SK-N-SH treated with all-trans-retinoic acid at 6 μM for 48 hours (cell line): ENCODE measurements at regions not wholly inside any gene's neighbourhood (a gene's known extent, or its start where the extent isn't known, plus 50 kb on each side); places are given as distances from the start of the nearest gene placed in this dataset.

ENCODE experiments used
- ATAC-seq: fragments of 200-7000 bp; cut with Tn5 transposase; 3 replicates; pipeline ENCODE4 v1.9.1; 2020; ENCODE audit warnings: mild to moderate bottlenecking, moderate library complexity
- ARNTL ChIP-seq: fragments of 450-650 bp; formaldehyde crosslinking; IDR thresholded peaks from 2 replicates; pipeline ENCODE4 v1.5.0; 2020; ENCODE audit warnings: low read depth, mild to moderate bottlenecking, moderate library complexity, borderline replicate concordance
- BACH2 ChIP-seq: fragments of 250-450 bp; sonication (Bioruptor Pico); IDR thresholded peaks from 2 replicates; pipeline ENCODE4 v1.9.0; 2021; ENCODE audit warnings: mild to moderate bottlenecking, borderline replicate concordance
- CREB5 ChIP-seq: fragments of 250-450 bp; sonication (Bioruptor Pico); IDR thresholded peaks from 2 replicates; pipeline ENCODE4 v1.5.1; 2020; ENCODE audit warnings: low read depth, mild to moderate bottlenecking, moderate library complexity
- CSDC2 ChIP-seq: fragments of 250-450 bp; sonication (Bioruptor Pico); IDR thresholded peaks from 2 replicates; pipeline ENCODE4 v1.5.0; 2020; ENCODE audit warnings: mild to moderate bottlenecking, moderate library complexity
- CSRNP3 ChIP-seq: fragments of 250-450 bp; sonication (Bioruptor Pico); IDR thresholded peaks from 2 replicates; pipeline ENCODE4 v1.5.1; 2021; ENCODE audit warnings: mild to moderate bottlenecking, moderate library complexity
- GLIS3 ChIP-seq: fragments of 250-450 bp; sonication (Bioruptor Pico); IDR thresholded peaks from 2 replicates; pipeline ENCODE4 v1.5.0; 2020; ENCODE audit warnings: mild to moderate bottlenecking, moderate library complexity
- ISL1 ChIP-seq: fragments of 250-450 bp; sonication (Bioruptor Pico); IDR thresholded peaks from 2 replicates; pipeline ENCODE4 v2.1.2; 2022; ENCODE audit warnings: mild to moderate bottlenecking, moderate library complexity
- OSR1 ChIP-seq: fragments of 250-450 bp; sonication (Bioruptor Pico); IDR thresholded peaks from 2 replicates; pipeline ENCODE4 v1.8.0; 2022; ENCODE audit warnings: moderate library complexity, mild to moderate bottlenecking, inconsistent platforms
- PATZ1 ChIP-seq: fragments of 250-450 bp; sonication (Bioruptor Pico); IDR thresholded peaks from 2 replicates; pipeline ENCODE4 v1.8.0; 2020; ENCODE audit warnings: mild to moderate bottlenecking, moderate library complexity, borderline replicate concordance
- PPARA ChIP-seq: fragments of 250-450 bp; sonication (Bioruptor Pico); IDR thresholded peaks from 2 replicates; pipeline ENCODE4 v1.5.0; 2020; ENCODE audit warnings: mild to moderate bottlenecking, borderline replicate concordance
- RARB ChIP-seq: fragments of 250-450 bp; sonication (Bioruptor Pico); IDR thresholded peaks from 2 replicates; pipeline ENCODE4 v1.8.0; 2021; ENCODE audit warnings: mild to moderate bottlenecking, moderate library complexity
- SNAI2 ChIP-seq: fragments of 250-450 bp; sonication (Bioruptor Pico); IDR thresholded peaks from 2 replicates; pipeline ENCODE4 v1.5.0; 2020; ENCODE audit warnings: mild to moderate bottlenecking, moderate library complexity
- TCF4 ChIP-seq: fragments of 250-450 bp; sonication (Bioruptor Pico); IDR thresholded peaks from 2 replicates; pipeline ENCODE4 v1.8.0; 2021; ENCODE audit warnings: mild to moderate bottlenecking, moderate library complexity, borderline replicate concordance
- TOX ChIP-seq: fragments of 250-450 bp; sonication (Bioruptor Pico); IDR thresholded peaks from 2 replicates; pipeline ENCODE4 v1.8.0; 2021; ENCODE audit warnings: mild to moderate bottlenecking, moderate library complexity, borderline replicate concordance
- TSHZ2 ChIP-seq: fragments of 250-450 bp; sonication (Bioruptor Pico); IDR thresholded peaks from 2 replicates; pipeline ENCODE4 v1.5.0; 2020; ENCODE audit warnings: mild to moderate bottlenecking, moderate library complexity
- ZFP3 ChIP-seq: fragments of 250-450 bp; sonication (Bioruptor Pico); IDR thresholded peaks from 2 replicates; pipeline ENCODE4 v1.5.0; 2020; ENCODE audit warnings: mild to moderate bottlenecking, moderate library complexity
- ZFP30 ChIP-seq: fragments of 450-650 bp; formaldehyde crosslinking; IDR thresholded peaks from 2 replicates; pipeline ENCODE4 v1.5.0; 2022; ENCODE audit warnings: mild to moderate bottlenecking, moderate library complexity
- ZNF565 ChIP-seq: fragments of 450-650 bp; formaldehyde crosslinking; conservative IDR thresholded peaks from 2 replicates; pipeline ENCODE4 v1.5.0; 2020; ENCODE audit warnings: low read depth, mild to moderate bottlenecking, moderate library complexity
- ZNF8 ChIP-seq: fragments of 450-650 bp; formaldehyde crosslinking; IDR thresholded peaks from 2 replicates; pipeline ENCODE4 v1.5.0; 2020; ENCODE audit warnings: mild to moderate bottlenecking, moderate library complexity

- TF ChIP-seq PPARA (CRISPR knock-in tag) (no peak), RARB (CRISPR knock-in tag) (no peak), CSRNP3 (CRISPR knock-in tag) (no peak), BACH2 (CRISPR knock-in tag) (no peak), CSDC2 (no peak), OSR1 (CRISPR knock-in tag) (no peak), ZFP3 (no peak), TCF4 (CRISPR knock-in tag) (no peak), CREB5 (no peak), ISL1 (CRISPR knock-in tag) (no peak), SNAI2 (CRISPR knock-in tag) (no peak), ZNF565 (CRISPR knock-in tag) (no peak), GLIS3 (CRISPR knock-in tag) (no peak), ZNF8 (no peak), PATZ1 (no peak)
- no peak for ATAC-seq
Observed at GRCh38 chr15:70180186-70180875, 82.6 kb upstream of the TLE3 start.

GRCh38 chr15:70179309-70179892 lies 81.7 kb upstream of the TLE3 start:
- no peak for TF ChIP-seq SNAI2 (CRISPR knock-in tag)
- no peak for TF ChIP-seq CSDC2
- no peak for TF ChIP-seq ZFP3
- no peak for TF ChIP-seq ZNF565 (CRISPR knock-in tag)
- TF ChIP-seq ARNTL = no peak
- TF ChIP-seq CSRNP3 (CRISPR knock-in tag) = no peak
- no peak for TF ChIP-seq OSR1 (CRISPR knock-in tag)
- TF ChIP-seq PPARA (CRISPR knock-in tag) = no peak
- no peak for TF ChIP-seq ISL1 (CRISPR knock-in tag)
- no peak for TF ChIP-seq ZNF8
- TF ChIP-seq TSHZ2 (CRISPR knock-in tag) = no peak
- no peak for TF ChIP-seq GLIS3 (CRISPR knock-in tag)
- TF ChIP-seq ZFP30 = no peak
- TF ChIP-seq TOX (CRISPR knock-in tag) = no peak
- no peak for ATAC-seq

GRCh38 chr15:70178335-70179084 lies 80.8 kb upstream of the TLE3 start:
- TF ChIP-seq ZFP3 (peak; percentile 96), SNAI2 (CRISPR knock-in tag) (no peak)
- ATAC-seq = no peak
